ENCODE measurements at regions not wholly inside any gene's neighbourhood (a gene's known extent, or its start where the extent isn't known, plus 50 kb on each side); places are given as distances from the start of the nearest gene placed in this dataset.

GRCh38 chr7:89655946-89656345 lies 498.3 kb upstream of the STEAP1 start:
- CTCF ChIA-PET, result interaction anchor here (0.7 kb wide), 1 partner anchor 27 kb away, joined by 3 read pairs; no protein-coding TSS in a partner anchor
- H3K4me3 ChIP-seq (ENCODE audit: control insufficient read depth in 1 of 7, extremely low read depth in 1 of 7, insufficient read depth in 4 of 7, low read depth in 2 of 7, low read length in 6 of 7), result no peak overlapping the region

GRCh38 chr7:89661876-89662275 lies 492.4 kb upstream of the STEAP1 start:
- Histone ChIP-seq H3K27me3 (replicated peaks in 2 of 5; ENCODE audit: control insufficient read depth in 4 of 5, insufficient read depth in 5 of 5, low read length in 4 of 5) (no peaks in the 10 kb centered on the region), H3K4me1 (ENCODE audit: control extremely low read depth in 1 of 4, control insufficient read depth in 4 of 4, insufficient read depth in 4 of 4, low read length in 3 of 4) (no peaks in the 10 kb centered on the region), H3K9me3 (ENCODE audit: control extremely low read depth in 1 of 5, control insufficient read depth in 4 of 5, insufficient read depth in 2 of 5, low read depth in 1 of 5, low read length in 4 of 5) (no peaks in the 10 kb centered on the region), H3K27ac (ENCODE audit: insufficient read depth in 1 of 2, low read depth in 1 of 2, low read length in 2 of 2, poor library complexity in 1 of 2, severe bottlenecking in 2 of 2) (no peak overlapping the region), H3K36me3 (ENCODE audit: control insufficient read depth in 4 of 4, insufficient read depth in 4 of 4, low read length in 3 of 4) (no peaks in the 10 kb centered on the region), H3K4me3 (ENCODE audit: control insufficient read depth in 1 of 7, extremely low read depth in 1 of 7, insufficient read depth in 4 of 7, low read depth in 2 of 7, low read length in 6 of 7) (no peak overlapping the region)
- WGBS (ENCODE audit: insufficient coverage), result 17% methylated on average over 1 of the region's 2 CpGs
- ChIA-PET CTCF (no interaction called here), POLR2A (no interaction called here)
- DNase-seq, result no peak

More at GRCh38 chr7:89655946-89656345, 498.3 kb upstream of the STEAP1 start:
- H3K4me1 ChIP-seq (ENCODE audit: control extremely low read depth in 1 of 4, control insufficient read depth in 4 of 4, insufficient read depth in 4 of 4, low read length in 3 of 4), result no peaks in the 10 kb centered on the region
- H3K27me3 ChIP-seq (replicated peaks in 2 of 5; ENCODE audit: control insufficient read depth in 4 of 5, insufficient read depth in 5 of 5, low read length in 4 of 5), result no peaks in the 10 kb centered on the region
- 100% methylated on average over 1 of the region's 1 CpG for WGBS (ENCODE audit: insufficient coverage)
- H3K27ac ChIP-seq (ENCODE audit: insufficient read depth in 1 of 2, low read depth in 1 of 2, low read length in 2 of 2, poor library complexity in 1 of 2, severe bottlenecking in 2 of 2), result no peak overlapping the region
- POLR2A ChIA-PET, result no interaction called here
- H3K9me3 ChIP-seq (ENCODE audit: control extremely low read depth in 1 of 5, control insufficient read depth in 4 of 5, insufficient read depth in 2 of 5, low read depth in 1 of 5, low read length in 4 of 5), result no peaks in the 10 kb centered on the region
- H3K36me3 ChIP-seq (ENCODE audit: control insufficient read depth in 4 of 4, insufficient read depth in 4 of 4, low read length in 3 of 4), result no peaks in the 10 kb centered on the region
- no peak for DNase-seq

DNA sequence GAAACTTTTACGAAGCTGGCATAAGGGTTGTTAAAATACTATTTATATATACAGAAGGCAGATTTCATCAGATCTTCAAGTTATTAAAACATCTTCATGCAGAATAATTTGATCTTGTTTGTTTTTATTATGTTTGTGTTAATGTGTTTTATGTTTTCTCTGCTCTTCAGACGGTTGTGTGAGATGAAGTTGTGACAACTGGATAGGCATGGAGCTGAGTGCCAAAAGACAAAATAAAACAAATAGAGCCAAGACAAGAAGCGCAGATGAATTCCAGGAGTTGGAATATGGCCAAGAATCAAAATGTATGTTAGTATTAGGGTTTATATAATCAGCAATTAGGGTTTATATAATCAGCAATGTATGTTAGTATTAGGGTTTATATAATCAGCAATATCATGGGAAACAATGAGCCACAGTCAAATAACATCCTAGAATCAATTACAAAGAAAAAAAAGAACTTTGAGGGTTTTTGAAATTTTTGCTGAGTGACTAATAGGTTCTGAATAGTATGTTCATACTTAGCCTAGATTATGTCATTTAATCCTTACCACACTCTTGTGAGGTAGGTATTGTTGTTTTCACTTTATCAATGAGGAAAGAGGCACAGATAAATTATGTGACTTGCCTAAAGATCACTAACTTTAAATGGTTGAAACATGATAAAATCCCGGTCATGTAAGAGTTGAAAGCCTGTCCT lies 488.0 kb upstream of the STEAP1 start:
- CTCF ChIA-PET, result interaction anchor here (0.6 kb wide), 1 partner anchor 762 kb away, joined by 3 read pairs; no protein-coding TSS in a partner anchor
- DNase-seq, result no peak
- POLR2A ChIA-PET, result no interaction called here
- no peak overlapping the region for H3K4me3 ChIP-seq (ENCODE audit: control insufficient read depth in 1 of 7, extremely low read depth in 1 of 7, insufficient read depth in 4 of 7, low read depth in 2 of 7, low read length in 6 of 7)
- no peaks in the 10 kb centered on the region for H3K4me1 ChIP-seq (ENCODE audit: control extremely low read depth in 1 of 4, control insufficient read depth in 4 of 4, insufficient read depth in 4 of 4, low read length in 3 of 4)
- H3K36me3 ChIP-seq (ENCODE audit: control insufficient read depth in 4 of 4, insufficient read depth in 4 of 4, low read length in 3 of 4), result no peaks in the 10 kb centered on the region
- 100% methylated on average over 2 of the region's 4 CpGs for WGBS (ENCODE audit: insufficient coverage)
- no peak overlapping the region for H3K27ac ChIP-seq (ENCODE audit: insufficient read depth in 1 of 2, low read depth in 1 of 2, low read length in 2 of 2, poor library complexity in 1 of 2, severe bottlenecking in 2 of 2)
- no peaks in the 10 kb centered on the region for H3K9me3 ChIP-seq (ENCODE audit: control extremely low read depth in 1 of 5, control insufficient read depth in 4 of 5, insufficient read depth in 2 of 5, low read depth in 1 of 5, low read length in 4 of 5)
- H3K27me3 ChIP-seq (replicated peaks in 2 of 5; ENCODE audit: control insufficient read depth in 4 of 5, insufficient read depth in 5 of 5, low read length in 4 of 5), result no peaks in the 10 kb centered on the region

DNA sequence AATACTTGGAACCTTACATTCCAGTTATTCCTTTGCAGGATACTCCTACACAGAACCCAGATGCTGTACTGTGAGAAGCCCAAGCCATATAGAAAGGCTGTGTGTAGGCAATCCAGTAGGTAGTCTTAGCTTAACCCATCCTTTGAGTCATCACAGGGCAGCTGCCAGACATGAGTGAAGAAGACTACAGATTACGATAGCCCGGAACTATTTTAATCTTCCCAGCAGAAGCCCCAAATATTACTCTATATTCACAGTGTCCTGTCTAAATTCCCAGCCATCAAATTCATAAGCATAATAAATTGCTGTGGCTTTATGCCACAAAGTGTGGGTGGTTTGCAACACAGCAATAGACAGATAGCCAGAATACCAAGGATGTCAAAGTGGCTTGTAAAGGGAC lies 474.1 kb upstream of the STEAP1 start:
- no peak overlapping the region for H3K4me3 ChIP-seq (ENCODE audit: control insufficient read depth in 1 of 7, extremely low read depth in 1 of 7, insufficient read depth in 4 of 7, low read depth in 2 of 7, low read length in 6 of 7)
- H3K36me3 ChIP-seq (ENCODE audit: control insufficient read depth in 4 of 4, insufficient read depth in 4 of 4, low read length in 3 of 4), result no peaks in the 10 kb centered on the region
- no peaks in the 10 kb centered on the region for H3K27me3 ChIP-seq (replicated peaks in 2 of 5; ENCODE audit: control insufficient read depth in 4 of 5, insufficient read depth in 5 of 5, low read length in 4 of 5)
- no peaks in the 10 kb centered on the region for H3K4me1 ChIP-seq (ENCODE audit: control extremely low read depth in 1 of 4, control insufficient read depth in 4 of 4, insufficient read depth in 4 of 4, low read length in 3 of 4)
- no peak overlapping the region for H3K27ac ChIP-seq (ENCODE audit: insufficient read depth in 1 of 2, low read depth in 1 of 2, low read length in 2 of 2, poor library complexity in 1 of 2, severe bottlenecking in 2 of 2)
- no peak for DNase-seq
- H3K9me3 ChIP-seq (ENCODE audit: control extremely low read depth in 1 of 5, control insufficient read depth in 4 of 5, insufficient read depth in 2 of 5, low read depth in 1 of 5, low read length in 4 of 5), result no peaks in the 10 kb centered on the region
- ChIA-PET CTCF (no interaction called here), POLR2A (no interaction called here)
- WGBS (ENCODE audit: insufficient coverage), result 100% methylated on average over 2 of the region's 2 CpGs

- CTCF ChIA-PET, result no interaction called here
- Histone ChIP-seq H3K36me3 (ENCODE audit: control insufficient read depth in 4 of 4, insufficient read depth in 4 of 4, low read length in 3 of 4) (no peaks in the 10 kb centered on the region), H3K9me3 (ENCODE audit: control extremely low read depth in 1 of 5, control insufficient read depth in 4 of 5, insufficient read depth in 2 of 5, low read depth in 1 of 5, low read length in 4 of 5) (no peaks in the 10 kb centered on the region), H3K27ac (ENCODE audit: insufficient read depth in 1 of 2, low read depth in 1 of 2, low read length in 2 of 2, poor library complexity in 1 of 2, severe bottlenecking in 2 of 2) (no peak overlapping the region), H3K4me1 (ENCODE audit: control extremely low read depth in 1 of 4, control insufficient read depth in 4 of 4, insufficient read depth in 4 of 4, low read length in 3 of 4) (no peaks in the 10 kb centered on the region), H3K4me3 (ENCODE audit: control insufficient read depth in 1 of 7, extremely low read depth in 1 of 7, insufficient read depth in 4 of 7, low read depth in 2 of 7, low read length in 6 of 7) (no peak overlapping the region), H3K27me3 (replicated peaks in 2 of 5; ENCODE audit: control insufficient read depth in 4 of 5, insufficient read depth in 5 of 5, low read length in 4 of 5) (no peaks in the 10 kb centered on the region)
- POLR2A ChIA-PET, result no interaction called here
- WGBS (ENCODE audit: insufficient coverage), result 83% methylated on average over 1 of the region's 1 CpG
- no peak for DNase-seq
These were observed 472.8 kb upstream of the STEAP1 start for GRCh38 chr7:89681448-89681847.

GRCh38 chr7:89685287-89685686 lies 469.0 kb upstream of the STEAP1 start:
- Histone ChIP-seq H3K4me3 (ENCODE audit: control insufficient read depth in 1 of 7, extremely low read depth in 1 of 7, insufficient read depth in 4 of 7, low read depth in 2 of 7, low read length in 6 of 7) (no peak overlapping the region), H3K9me3 (ENCODE audit: control extremely low read depth in 1 of 5, control insufficient read depth in 4 of 5, insufficient read depth in 2 of 5, low read depth in 1 of 5, low read length in 4 of 5) (no peaks in the 10 kb centered on the region), H3K36me3 (ENCODE audit: control insufficient read depth in 4 of 4, insufficient read depth in 4 of 4, low read length in 3 of 4) (no peaks in the 10 kb centered on the region), H3K27me3 (replicated peaks in 2 of 5; ENCODE audit: control insufficient read depth in 4 of 5, insufficient read depth in 5 of 5, low read length in 4 of 5) (no peaks in the 10 kb centered on the region), H3K27ac (ENCODE audit: insufficient read depth in 1 of 2, low read depth in 1 of 2, low read length in 2 of 2, poor library complexity in 1 of 2, severe bottlenecking in 2 of 2) (no peak overlapping the region), H3K4me1 (ENCODE audit: control extremely low read depth in 1 of 4, control insufficient read depth in 4 of 4, insufficient read depth in 4 of 4, low read length in 3 of 4) (no peaks in the 10 kb centered on the region)
- ChIA-PET POLR2A (no interaction called here), CTCF (no interaction called here)
- DNase-seq, result no peak

DNA sequence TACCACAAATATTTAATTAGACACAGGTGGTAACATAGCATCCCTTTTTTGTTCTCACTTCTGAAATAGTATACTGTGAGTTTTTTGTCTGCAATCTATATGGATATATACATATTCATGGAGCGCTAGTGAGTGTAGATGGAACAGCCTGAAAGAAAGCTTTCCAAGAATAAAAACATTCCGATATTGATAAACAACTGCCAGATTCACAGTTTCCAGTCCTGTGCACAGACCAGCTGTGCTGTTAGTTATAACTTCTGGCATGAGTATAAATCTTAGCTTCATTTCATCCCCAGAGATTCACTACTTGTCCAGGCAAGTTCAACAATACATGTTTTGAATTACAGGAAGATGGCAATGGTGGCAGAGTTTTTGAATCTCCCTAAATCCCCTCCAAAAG lies 467.1 kb upstream of the STEAP1 start:
- Histone ChIP-seq H3K27me3 (replicated peaks in 2 of 5; ENCODE audit: control insufficient read depth in 4 of 5, insufficient read depth in 5 of 5, low read length in 4 of 5) (no peaks in the 10 kb centered on the region), H3K4me1 (ENCODE audit: control extremely low read depth in 1 of 4, control insufficient read depth in 4 of 4, insufficient read depth in 4 of 4, low read length in 3 of 4) (no peaks in the 10 kb centered on the region), H3K4me3 (ENCODE audit: control insufficient read depth in 1 of 7, extremely low read depth in 1 of 7, insufficient read depth in 4 of 7, low read depth in 2 of 7, low read length in 6 of 7) (no peak overlapping the region), H3K27ac (ENCODE audit: insufficient read depth in 1 of 2, low read depth in 1 of 2, low read length in 2 of 2, poor library complexity in 1 of 2, severe bottlenecking in 2 of 2) (no peak overlapping the region), H3K9me3 (ENCODE audit: control extremely low read depth in 1 of 5, control insufficient read depth in 4 of 5, insufficient read depth in 2 of 5, low read depth in 1 of 5, low read length in 4 of 5) (no peaks in the 10 kb centered on the region), H3K36me3 (ENCODE audit: control insufficient read depth in 4 of 4, insufficient read depth in 4 of 4, low read length in 3 of 4) (no peaks in the 10 kb centered on the region)
- POLR2A ChIA-PET, result no interaction called here
- WGBS (ENCODE audit: insufficient coverage), result no CpG with 5 or more reads among the region's 2 CpGs
- CTCF ChIA-PET, result interaction anchor here (0.6 kb wide), 1 partner anchor 977 kb away, joined by 3 read pairs; no protein-coding TSS in a partner anchor
- no peak for DNase-seq
